ENCODE measurements at regions not wholly inside any gene's neighbourhood (a gene's known extent, or its start where the extent isn't known, plus 50 kb on each side); places are given as distances from the start of the nearest gene placed in this dataset.
"Not testable (repeated sequence)": the region's sequence is repeated elsewhere in the genome, so short reads cannot be mapped to it uniquely, and the experiment has no call there.

DNA sequence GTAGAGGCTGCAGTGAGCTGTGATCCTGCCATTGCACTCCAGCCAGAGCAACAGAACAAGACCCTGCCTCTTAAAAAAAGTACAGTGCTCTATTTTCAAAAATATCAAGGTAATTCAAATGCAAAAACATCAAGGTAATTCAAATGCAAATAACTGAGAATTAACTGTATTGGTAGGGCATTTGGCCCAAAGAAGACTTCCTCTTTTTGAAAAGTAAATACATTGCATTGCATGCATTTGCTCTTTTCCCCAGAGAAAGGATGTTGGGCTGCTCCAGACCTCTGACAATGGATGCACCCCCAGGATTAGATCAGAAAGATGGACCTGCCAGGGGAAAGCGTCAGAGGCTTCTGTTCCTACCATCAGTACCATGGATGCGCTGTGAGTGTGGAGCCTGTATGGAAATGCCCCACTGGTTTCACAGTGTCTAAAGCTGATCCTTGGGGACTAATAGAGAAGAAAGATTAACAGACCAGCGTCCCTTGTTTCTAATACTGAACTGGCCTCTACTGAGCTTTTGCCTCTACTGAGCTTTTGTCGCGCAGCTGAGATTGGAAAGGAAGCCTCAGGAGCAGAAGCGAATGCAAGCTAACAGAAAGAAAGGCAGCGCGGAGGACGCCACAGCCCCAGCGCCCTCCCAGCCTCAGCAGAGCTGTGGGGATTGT, 93.5 kb upstream of the LYZL2 start:
- DNase-seq (ENCODE audit: low spot score) = no peak
- Histone ChIP-seq H3K9me3 (ENCODE audit: severe bottlenecking) (no peaks in the 10 kb centered on the region), H3K27me3 (ENCODE audit: insufficient read depth, poor library complexity, severe bottlenecking) (no peaks in the 10 kb centered on the region), H3K4me3 (ENCODE audit: severe bottlenecking) (no peak overlapping the region), H3K4me1 (ENCODE audit: insufficient read depth, poor library complexity, severe bottlenecking) (no peaks in the 10 kb centered on the region), H3K36me3 (ENCODE audit: low read depth) (no peaks in the 10 kb centered on the region), H3K27ac (ENCODE audit: poor library complexity, severe bottlenecking) (no peak overlapping the region)
- no peak for ATAC-seq (ENCODE audit: low read depth)
- TF ChIP-seq, protein P1, sequence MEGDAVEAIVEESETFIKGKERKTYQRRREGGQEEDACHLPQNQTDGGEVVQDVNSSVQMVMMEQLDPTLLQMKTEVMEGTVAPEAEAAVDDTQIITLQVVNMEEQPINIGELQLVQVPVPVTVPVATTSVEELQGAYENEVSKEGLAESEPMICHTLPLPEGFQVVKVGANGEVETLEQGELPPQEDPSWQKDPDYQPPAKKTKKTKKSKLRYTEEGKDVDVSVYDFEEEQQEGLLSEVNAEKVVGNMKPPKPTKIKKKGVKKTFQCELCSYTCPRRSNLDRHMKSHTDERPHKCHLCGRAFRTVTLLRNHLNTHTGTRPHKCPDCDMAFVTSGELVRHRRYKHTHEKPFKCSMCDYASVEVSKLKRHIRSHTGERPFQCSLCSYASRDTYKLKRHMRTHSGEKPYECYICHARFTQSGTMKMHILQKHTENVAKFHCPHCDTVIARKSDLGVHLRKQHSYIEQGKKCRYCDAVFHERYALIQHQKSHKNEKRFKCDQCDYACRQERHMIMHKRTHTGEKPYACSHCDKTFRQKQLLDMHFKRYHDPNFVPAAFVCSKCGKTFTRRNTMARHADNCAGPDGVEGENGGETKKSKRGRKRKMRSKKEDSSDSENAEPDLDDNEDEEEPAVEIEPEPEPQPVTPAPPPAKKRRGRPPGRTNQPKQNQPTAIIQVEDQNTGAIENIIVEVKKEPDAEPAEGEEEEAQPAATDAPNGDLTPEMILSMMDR (IDR thresholded peaks at IDR 0.05; ENCODE audit: poor library complexity, severe bottlenecking) = no peak

DNA sequence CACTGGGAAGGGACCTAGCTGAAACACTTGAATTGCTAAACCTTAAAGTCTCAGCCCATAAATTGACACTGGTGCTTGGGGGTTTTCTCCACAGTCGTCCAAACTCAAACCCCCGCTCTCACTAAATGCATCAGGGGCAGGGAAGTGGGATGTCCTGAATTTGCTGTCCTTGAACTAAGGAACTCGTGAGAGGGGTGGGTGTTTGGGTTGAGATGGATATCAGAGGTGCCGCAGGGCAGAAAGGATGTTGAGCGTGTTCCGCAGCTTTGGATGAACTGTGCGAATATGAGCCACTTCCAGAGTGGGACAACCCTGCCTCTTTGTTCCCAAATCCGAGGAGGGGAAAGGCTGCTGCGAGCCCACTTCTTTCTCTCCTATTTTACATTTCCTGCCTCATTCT, 90.3 kb upstream of the LYZL2 start:
- Histone ChIP-seq H3K4me3 (ENCODE audit: severe bottlenecking) (no peak overlapping the region), H3K27ac (ENCODE audit: poor library complexity, severe bottlenecking) (no peak overlapping the region), H3K27me3 (ENCODE audit: insufficient read depth, poor library complexity, severe bottlenecking) (no peaks in the 10 kb centered on the region), H3K36me3 (ENCODE audit: low read depth) (no peaks in the 10 kb centered on the region), H3K4me1 (ENCODE audit: insufficient read depth, poor library complexity, severe bottlenecking) (no peaks in the 10 kb centered on the region), H3K9me3 (ENCODE audit: severe bottlenecking) (no peaks in the 10 kb centered on the region)
- TF ChIP-seq, protein P1 (IDR thresholded peaks at IDR 0.05; ENCODE audit: poor library complexity, severe bottlenecking) = no peak
- no peak for DNase-seq (ENCODE audit: low spot score)
- no peak for ATAC-seq (ENCODE audit: low read depth)

DNA sequence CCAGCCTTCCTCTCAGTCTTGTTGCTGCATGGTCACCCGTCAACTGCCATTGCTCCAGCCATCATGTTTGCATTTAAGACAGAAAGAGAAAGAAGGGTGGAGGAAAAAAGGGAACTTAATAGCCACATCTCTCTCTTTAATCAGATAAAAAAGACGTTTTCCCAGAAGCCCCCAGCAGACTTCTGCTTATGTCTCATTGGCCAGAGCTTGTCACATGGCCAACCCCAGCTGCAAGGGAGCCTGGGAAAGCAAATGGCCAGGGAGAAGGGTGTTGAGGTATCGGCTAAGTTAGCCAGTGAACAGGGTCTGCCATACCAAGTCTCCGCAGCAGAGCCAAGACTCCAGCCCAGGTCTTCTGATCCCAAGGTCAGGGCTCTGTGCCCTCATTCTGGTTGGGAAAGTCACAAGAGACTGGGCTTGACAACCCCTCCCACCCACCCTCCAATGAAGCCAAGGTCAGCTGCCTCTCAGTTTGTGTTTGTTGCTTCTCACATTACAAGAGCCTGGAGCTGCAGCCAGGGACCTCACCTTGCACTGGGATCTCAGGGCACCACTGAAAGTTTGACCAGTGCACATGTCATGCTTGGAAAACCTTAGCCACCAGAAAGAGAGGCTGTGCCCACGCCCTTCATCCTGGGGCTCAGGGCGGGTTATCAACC, 80.3 kb upstream of the LYZL2 start:
- H3K27me3 ChIP-seq (ENCODE audit: insufficient read depth, poor library complexity, severe bottlenecking) = no peaks in the 10 kb centered on the region
- ATAC-seq (ENCODE audit: low read depth) = no peak
- TF ChIP-seq, protein P1 (IDR thresholded peaks at IDR 0.05; ENCODE audit: poor library complexity, severe bottlenecking) = no peak
- no peaks in the 10 kb centered on the region for H3K36me3 ChIP-seq (ENCODE audit: low read depth)
- H3K9me3 ChIP-seq (ENCODE audit: severe bottlenecking) = no peaks in the 10 kb centered on the region
- H3K4me1 ChIP-seq (ENCODE audit: insufficient read depth, poor library complexity, severe bottlenecking) = no peaks in the 10 kb centered on the region
- no peak for DNase-seq (ENCODE audit: low spot score)
- H3K27ac ChIP-seq (ENCODE audit: poor library complexity, severe bottlenecking) = no peak overlapping the region
- H3K4me3 ChIP-seq (ENCODE audit: severe bottlenecking) = no peak overlapping the region

DNA sequence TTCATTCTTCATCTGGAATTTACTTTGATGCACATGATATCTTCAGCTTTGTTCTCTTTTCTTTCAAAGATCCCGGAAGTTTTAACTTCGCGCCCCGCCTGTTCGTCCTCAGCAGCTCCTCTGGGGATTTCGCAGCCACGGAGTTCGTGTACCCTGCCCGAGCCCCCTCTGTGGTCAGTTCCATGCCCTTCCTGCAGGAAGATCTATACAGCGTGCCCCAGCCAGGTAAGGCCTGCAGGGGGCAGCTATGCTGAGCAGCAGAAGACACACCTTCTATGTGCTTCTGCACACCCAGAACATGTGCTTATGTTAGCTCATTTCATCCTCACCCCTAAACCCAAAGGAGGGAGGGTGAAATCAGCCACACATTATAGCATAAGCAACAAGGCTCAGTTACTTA, 79.7 kb upstream of the LYZL2 start:
- no peaks in the 10 kb centered on the region for H3K27me3 ChIP-seq (ENCODE audit: insufficient read depth, poor library complexity, severe bottlenecking)
- H3K4me1 ChIP-seq (ENCODE audit: insufficient read depth, poor library complexity, severe bottlenecking) = no peaks in the 10 kb centered on the region
- no peak for ATAC-seq (ENCODE audit: low read depth)
- TF ChIP-seq, protein P1 (IDR thresholded peaks at IDR 0.05; ENCODE audit: poor library complexity, severe bottlenecking) = no peak
- H3K36me3 ChIP-seq (ENCODE audit: low read depth) = no peaks in the 10 kb centered on the region
- DNase-seq (ENCODE audit: low spot score) = no peak
- H3K4me3 ChIP-seq (ENCODE audit: severe bottlenecking) = no peak overlapping the region
- no peak overlapping the region for H3K27ac ChIP-seq (ENCODE audit: poor library complexity, severe bottlenecking)
- H3K9me3 ChIP-seq (ENCODE audit: severe bottlenecking) = no peaks in the 10 kb centered on the region

DNA sequence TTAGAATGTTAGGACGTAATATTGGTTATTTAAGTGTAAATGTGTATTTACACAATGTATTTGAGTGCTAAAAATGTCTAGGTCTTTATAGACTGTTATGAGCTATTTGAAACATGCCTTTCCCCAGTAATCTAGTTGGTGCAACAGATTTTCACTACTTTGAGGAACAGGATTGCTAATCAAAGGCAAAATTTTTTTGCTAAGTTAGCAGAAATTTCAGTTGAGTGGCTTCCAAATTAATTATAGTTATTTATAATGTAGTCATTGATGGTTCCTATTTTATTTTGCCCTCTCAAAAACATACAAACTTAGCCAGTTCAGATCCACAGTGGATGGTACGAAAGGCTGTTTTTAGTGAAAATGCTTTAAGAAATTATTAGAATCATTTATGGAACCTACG, 78.7 kb upstream of the LYZL2 start:
- Histone ChIP-seq H3K9me3 (ENCODE audit: severe bottlenecking) (no peaks in the 10 kb centered on the region), H3K27me3 (ENCODE audit: insufficient read depth, poor library complexity, severe bottlenecking) (no peaks in the 10 kb centered on the region), H3K4me3 (ENCODE audit: severe bottlenecking) (no peak overlapping the region), H3K27ac (ENCODE audit: poor library complexity, severe bottlenecking) (no peak overlapping the region), H3K4me1 (ENCODE audit: insufficient read depth, poor library complexity, severe bottlenecking) (no peaks in the 10 kb centered on the region), H3K36me3 (ENCODE audit: low read depth) (no peaks in the 10 kb centered on the region)
- ATAC-seq (ENCODE audit: low read depth) (no peak), DNase-seq (ENCODE audit: low spot score) (no peak)
- TF ChIP-seq, protein P1 (IDR thresholded peaks at IDR 0.05; ENCODE audit: poor library complexity, severe bottlenecking) = no peak

DNA sequence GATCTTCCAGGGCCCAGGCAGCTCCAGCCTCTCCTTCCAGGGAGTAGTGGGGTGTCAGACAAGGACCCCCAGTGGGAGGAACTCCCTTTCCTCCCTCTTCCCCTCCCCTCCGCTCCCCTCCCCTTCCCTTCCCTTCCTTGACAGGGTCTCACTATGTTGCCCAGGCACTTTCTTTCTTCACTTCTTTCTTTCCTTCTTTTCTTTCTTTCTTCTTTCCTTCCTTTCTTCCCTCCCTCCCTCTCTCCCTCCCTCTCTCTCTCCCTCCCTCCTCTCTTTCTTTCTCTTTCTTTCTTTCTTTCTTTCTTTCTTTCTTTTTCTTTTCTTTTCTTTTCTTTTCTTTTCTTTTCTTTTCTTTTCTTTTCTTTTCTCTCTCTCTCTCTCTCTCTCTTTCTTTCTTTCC, 76.6 kb upstream of the LYZL2 start:
- H3K27ac ChIP-seq (ENCODE audit: poor library complexity, severe bottlenecking); DNase-seq (ENCODE audit: low spot score); H3K4me1 ChIP-seq (ENCODE audit: insufficient read depth, poor library complexity, severe bottlenecking); ATAC-seq (ENCODE audit: low read depth); H3K9me3 ChIP-seq (ENCODE audit: severe bottlenecking); H3K27me3 ChIP-seq (ENCODE audit: insufficient read depth, poor library complexity, severe bottlenecking); H3K4me3 ChIP-seq (ENCODE audit: severe bottlenecking); H3K36me3 ChIP-seq (ENCODE audit: low read depth): not testable (repeated sequence)
